H1 (cell line): ENCODE measurements at regions not wholly inside any gene's neighbourhood (a gene's known extent, or its start where the extent isn't known, plus 50 kb on each side); places are given as distances from the start of the nearest gene placed in this dataset.

Experiments used
- POLR2A ChIP-seq, 2 experiments: IDR thresholded peaks; 1 replicate in 1 of 2; 2 replicates in 1 of 2; pipeline ENCODE4 v1.6.1; 2011; ENCODE audit warnings: low read depth in 2 of 2, low read length in 2 of 2, mild to moderate bottlenecking in 2 of 2; ENCODE audit errors: control extremely low read depth in 1 of 2
- SAP30 ChIP-seq: fragments of 300-600 bp; sonication (generic); IDR thresholded peaks from 2 replicates; pipeline ENCODE4 v1.7.1; 2012; ENCODE audit warnings: low read length, moderate library complexity, mild to moderate bottlenecking, inconsistent platforms; ENCODE audit not compliant: insufficient read depth, insufficient replicate concordance

DNA sequence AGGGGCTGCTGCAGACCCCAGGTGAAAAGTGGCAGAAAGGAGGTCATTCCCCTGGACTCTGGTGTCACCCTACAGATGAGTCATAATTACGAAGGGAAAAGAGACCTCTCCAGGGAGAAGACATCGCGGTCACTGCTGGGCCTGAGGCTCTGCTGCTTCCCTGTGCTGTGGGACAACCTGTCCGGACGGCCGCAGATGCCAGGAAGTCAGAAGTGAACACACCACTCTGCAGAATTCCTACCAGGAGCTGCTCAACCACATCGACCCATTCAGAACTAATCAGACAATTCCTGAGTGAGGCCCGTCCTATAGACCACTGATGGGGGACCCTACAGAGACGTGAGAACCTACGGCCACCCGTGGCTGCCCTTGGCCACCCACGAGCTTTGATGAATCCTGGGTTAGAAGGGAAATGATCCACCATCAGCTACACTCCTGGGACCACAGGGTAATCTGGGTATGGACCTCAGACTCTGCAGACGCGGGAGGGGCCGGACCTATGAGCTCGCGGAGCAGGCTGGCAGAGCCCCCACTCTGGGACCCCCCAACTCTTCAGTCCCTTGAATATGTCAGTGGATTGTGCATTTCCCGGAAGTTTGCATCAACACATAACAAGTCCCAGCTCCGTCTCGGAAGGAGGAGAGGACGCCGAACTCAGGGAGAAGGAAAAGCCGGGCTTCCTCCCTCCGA is 636.7 kb downstream of the BRD1 start:
- no peak for TF ChIP-seq POLR2A (IDR thresholded peaks at IDR 0.05; ENCODE audit: control extremely low read depth in 1 of 2, low read depth in 2 of 2, low read length in 2 of 2)
- TF ChIP-seq SAP30, result no peak
